DMS 273 (cell line): ENCODE measurements at regions not wholly inside any gene's neighbourhood (a gene's known extent, or its start where the extent isn't known, plus 50 kb on each side); places are given as distances from the start of the nearest gene placed in this dataset.
"Not testable (repeated sequence)": the region's sequence is repeated elsewhere in the genome, so short reads cannot be mapped to it uniquely, and the experiment has no call there.

Source experiments
- DNase-seq: peaks from one replicate; lab custom pipeline; 2025; ENCODE audit not compliant: unreplicated experiment; lab: John Stamatoyannopoulos, UW

GRCh38 chr7:55299273-55299967 is 65.7 kb upstream of the LANCL2 start:
- no peak for DNase-seq

- DNase-seq = no peak
Observed at GRCh38 chr7:55303220-55303619, 61.9 kb upstream of the LANCL2 start.

- peak; percentile 41 for DNase-seq
Observed at GRCh38 chr7:55304018-55304762, 60.9 kb upstream of the LANCL2 start.

- no peak for DNase-seq
Observed at GRCh38 chr7:55305135-55305534, 60.0 kb upstream of the LANCL2 start.

- no peak for DNase-seq
Observed at GRCh38 chr7:55306331-55306730, 58.8 kb upstream of the LANCL2 start.

GRCh38 chr7:55307123-55307916 is 57.8 kb upstream of the LANCL2 start:
- DNase-seq = peak; percentile 49

- DNase-seq = no peak
Observed at GRCh38 chr7:55308186-55308929, 56.8 kb upstream of the LANCL2 start.

GRCh38 chr7:55309040-55309991 is 55.8 kb upstream of the LANCL2 start:
- no peak for DNase-seq

GRCh38 chr7:55310287-55311025 is 54.7 kb upstream of the LANCL2 start:
- DNase-seq = no peak

- not testable (repeated sequence) for DNase-seq
Observed at GRCh38 chr7:55311892-55312291, 53.2 kb upstream of the LANCL2 start.

GRCh38 chr7:55313671-55314070 is 51.5 kb upstream of the LANCL2 start:
- DNase-seq = not testable (repeated sequence)

GRCh38 chr7:55314967-55315366 is 50.2 kb upstream of the LANCL2 start:
- DNase-seq = peak; percentile 67
